GM23338 (cell line): ENCODE measurements at regions not wholly inside any gene's neighbourhood (a gene's known extent, or its start where the extent isn't known, plus 50 kb on each side); places are given as distances from the start of the nearest gene placed in this dataset.
A peak's percentile ranks its signal among the peaks of the same experiment; 100 is the strongest.

Experiments used
- ATAC-seq: fragments of 200-7000 bp; cut with Tn5 transposase; 3 replicates; pipeline ENCODE4 v1.9.1; 2020
- DNase-seq: peaks from one replicate; pipeline ENCODE4 v3.0.0-alpha.2; 2015; ENCODE audit warnings: low spot score
- H2AFZ ChIP-seq: fragments of 200-600 bp; sonication (generic); 2 replicates; pipeline ENCODE4 v1.8.0; 2016; ENCODE audit warnings: antibody characterized with exemption, mild to moderate bottlenecking, moderate library complexity
- H3F3A ChIP-seq: fragments of 200-600 bp; sonication (generic); replicated peaks from 2 replicates; pipeline ENCODE4 v1.8.0; 2017; ENCODE audit warnings: antibody characterized with exemption, mixed run types, low read depth
- H3K27ac ChIP-seq: fragments of 200-600 bp; sonication (generic); 2 replicates; pipeline ENCODE4 v1.6.1; 2016; ENCODE audit warnings: low read depth
- H3K27me3 ChIP-seq: fragments of 200-600 bp; sonication (generic); 2 replicates; pipeline ENCODE4 v1.8.0; 2016; ENCODE audit warnings: mild to moderate bottlenecking, mixed run types, moderate library complexity; ENCODE audit not compliant: insufficient read depth
- H3K36me3 ChIP-seq: fragments of 200-600 bp; sonication (generic); 2 replicates; pipeline ENCODE4 v1.8.0; 2016; ENCODE audit warnings: mild to moderate bottlenecking; ENCODE audit not compliant: insufficient read depth
- H3K4me1 ChIP-seq: fragments of 200-600 bp; sonication (generic); 2 replicates; pipeline ENCODE4 v1.8.0; 2016; ENCODE audit warnings: mild to moderate bottlenecking, moderate library complexity; ENCODE audit not compliant: insufficient read depth
- H3K4me2 ChIP-seq: fragments of 200-600 bp; sonication (generic); 2 replicates; pipeline ENCODE4 v1.7.1; 2017; ENCODE audit warnings: mixed run types
- H3K4me3 ChIP-seq: fragments of 200-600 bp; sonication (generic); 2 replicates; pipeline ENCODE4 v1.6.1; 2016; ENCODE audit warnings: mixed run types
- H3K79me2 ChIP-seq: fragments of 200-600 bp; sonication (generic); replicated peaks from 2 replicates; pipeline ENCODE4 v1.8.0; 2017; ENCODE audit warnings: mild to moderate bottlenecking; ENCODE audit not compliant: insufficient read depth
- H3K9me2 ChIP-seq: fragments of 200-600 bp; sonication (generic); 2 replicates; pipeline ENCODE4 v1.8.0; 2017; ENCODE audit not compliant: insufficient read depth
- H4K20me1 ChIP-seq: fragments of 200-600 bp; sonication (generic); replicated peaks from 2 replicates; pipeline ENCODE4 v1.8.0; 2017; ENCODE audit warnings: mild to moderate bottlenecking; ENCODE audit not compliant: insufficient read depth
- H3K27ac Mint-ChIP-seq: 2 replicates; pipeline ENCODE4 v1.8.0; 2020; ENCODE audit warnings: inconsistent platforms, mild to moderate bottlenecking, moderate library complexity, mixed read lengths
- H3K27me3 Mint-ChIP-seq: 3 replicates; pipeline ENCODE4 v1.8.0; 2022; ENCODE audit warnings: low read depth, mild to moderate bottlenecking, moderate library complexity, mixed read lengths, inconsistent platforms; ENCODE audit not compliant: insufficient read depth, poor library complexity
- H3K36me3 Mint-ChIP-seq: 3 replicates; pipeline ENCODE4 v1.8.0; 2021; ENCODE audit warnings: low read depth, mild to moderate bottlenecking, inconsistent platforms, moderate library complexity, mixed read lengths
- H3K4me1 Mint-ChIP-seq: 3 replicates; pipeline ENCODE4 v1.8.0; 2020; ENCODE audit warnings: mild to moderate bottlenecking, inconsistent platforms, mixed read lengths
- H3K4me3 Mint-ChIP-seq: 3 replicates; pipeline ENCODE4 v1.8.0; 2021; ENCODE audit warnings: moderate library complexity, mild to moderate bottlenecking, inconsistent platforms, mixed read lengths
- H3K9me3 Mint-ChIP-seq: 3 replicates; pipeline ENCODE4 v1.8.0; 2020; ENCODE audit warnings: moderate library complexity, mild to moderate bottlenecking, inconsistent platforms, mixed read lengths
- CTCF ChIP-seq, 2 experiments: fragments of 200-600 bp in 1 of 2; sonication (generic) in 1 of 2; conservative IDR thresholded peaks; 2 replicates each; pipeline versions ENCODE4 v1.5.1 to v1.6.1; 2016 to 2017; ENCODE audit warnings: antibody characterized with exemption in 2 of 2, low read depth in 2 of 2, mild to moderate bottlenecking in 2 of 2, moderate library complexity in 1 of 2
- STAT1 ChIP-seq: IDR thresholded peaks from one replicate; pipeline ENCODE4 v1.6.1; 2016; ENCODE audit warnings: antibody characterized with exemption; ENCODE audit not compliant: unreplicated experiment
- ZNF462 ChIP-seq: fragments of 250-450 bp; sonication (Bioruptor Pico); IDR thresholded peaks from 2 replicates; pipeline ENCODE4 v1.5.0; 2020; ENCODE audit warnings: mild to moderate bottlenecking, moderate library complexity

GRCh38 chr14:46279327-46279726, 372.3 kb downstream of the RPL10L start (continued):
- TF ChIP-seq ZNF462 (CRISPR knock-in tag): no peak

GRCh38 chr14:46259536-46259935, 392.0 kb downstream of the RPL10L start:
- Histone ChIP-seq H3K9me2 (no peaks in the 10 kb centered on the region), H3K4me2 (no peak overlapping the region), H3K79me2 (no peaks in the 10 kb centered on the region), H2AFZ (no peak overlapping the region), H3K4me1 (no peaks in the 10 kb centered on the region), H3K27me3 (no peaks in the 10 kb centered on the region), H3K27ac (no peak overlapping the region), H3K4me3 (no peak overlapping the region), H3F3A (no peaks in the 10 kb centered on the region), H3K36me3 (no peaks in the 10 kb centered on the region), H4K20me1 (no peaks in the 10 kb centered on the region)
- TF ChIP-seq STAT1: no peak
- peak; percentile 34 to 49; a peak in 3 of 4 replicates for TF ChIP-seq CTCF (conservative IDR thresholded peaks at IDR 0.05; ENCODE audit: low read depth in 2 of 2)
- H3K27me3 Mint-ChIP-seq: no peaks in the 10 kb centered on the region
- no peak overlapping the region for H3K27ac Mint-ChIP-seq
- H3K36me3 Mint-ChIP-seq: peaks cover 1% of the 10 kb centered on the region; the same call in 2 of the 3 replicates
- H3K9me3 Mint-ChIP-seq: peaks cover under 1% of the 10 kb centered on the region
- peak; percentile 83 for ATAC-seq
- no peak overlapping the region for H3K4me3 Mint-ChIP-seq
- H3K4me1 Mint-ChIP-seq: peaks cover 4% of the 10 kb centered on the region; the same call in 2 of the 3 replicates
- DNase-seq: peak; percentile 31
